Endothelial cell of hepatic sinusoid (primary cell): ENCODE measurements at regions not wholly inside any gene's neighbourhood (a gene's known extent, or its start where the extent isn't known, plus 50 kb on each side); places are given as distances from the start of the nearest gene placed in this dataset.

ENCODE experiments used
- in situ Hi-C: cut with HindIII; loops from 2 replicates; pipeline ENCODE4 v1.10.0; 2017; ENCODE audit warnings: low sequenced_read_pairs

- in situ Hi-C loops = no loop called here
Observed at GRCh38 chr6:105483492-105483891, 80.6 kb upstream of the PREP start.

GRCh38 chr6:105482921-105483320, 80.0 kb upstream of the PREP start:
- in situ Hi-C loops = no loop called here

GRCh38 chr6:105482227-105482844, 79.5 kb upstream of the PREP start:
- in situ Hi-C loops = no loop called here

- in situ Hi-C loops = no loop called here
Observed at GRCh38 chr6:105476978-105477377, 74.1 kb upstream of the PREP start.

- in situ Hi-C loops = no loop called here
Observed at GRCh38 chr6:105474234-105474633, 71.4 kb upstream of the PREP start.

- in situ Hi-C loops = no loop called here
Observed at GRCh38 chr6:105469946-105470345, 67.1 kb upstream of the PREP start.

GRCh38 chr6:105468850-105469249, 66.0 kb upstream of the PREP start:
- in situ Hi-C loops = no loop called here

GRCh38 chr6:105460860-105461259, 58.0 kb upstream of the PREP start:
- in situ Hi-C loops = no loop called here

GRCh38 chr6:105459864-105460263, 57.0 kb upstream of the PREP start:
- in situ Hi-C loops = no loop called here

GRCh38 chr6:105459049-105459448, 56.2 kb upstream of the PREP start:
- in situ Hi-C loops = no loop called here

- in situ Hi-C loops = no loop called here
Observed at GRCh38 chr6:105458551-105458950, 55.7 kb upstream of the PREP start.

GRCh38 chr6:105458084-105458483, 55.2 kb upstream of the PREP start:
- in situ Hi-C loops = no loop called here

- in situ Hi-C loops = no loop called here
Observed at GRCh38 chr6:105453968-105454367, 51.1 kb upstream of the PREP start.

- in situ Hi-C loops = no loop called here
Observed at GRCh38 chr6:105452924-105453756, 50.3 kb upstream of the PREP start.
